Aorta (tissue), 5 donors: ENCODE measurements at regions not wholly inside any gene's neighbourhood (a gene's known extent, or its start where the extent isn't known, plus 50 kb on each side); places are given as distances from the start of the nearest gene placed in this dataset.
"Not testable (repeated sequence)": the region's sequence is repeated elsewhere in the genome, so short reads cannot be mapped to it uniquely, and the experiment has no call there.

Source experiments
- ATAC-seq: fragments of 200-7000 bp; cut with Tn5 transposase; one replicate; pipeline ENCODE4 v1.9.1; 2022; ENCODE audit warnings: moderate library complexity; ENCODE audit not compliant: low FRiP score
- DNase-seq, 2 donors: peaks; one replicate each; pipeline ENCODE4 v3.0.0-alpha.2; 2020
- H3K27ac ChIP-seq, 2 donors: one replicate each; pipeline ENCODE4 v1.5.1; 2013; ENCODE audit warnings: low read length in 2 of 2, mild to moderate bottlenecking in 2 of 2, moderate library complexity in 2 of 2, control low read depth in 1 of 2, inconsistent platforms in 1 of 2, low read depth in 1 of 2
- H3K27me3 ChIP-seq, 2 donors: one replicate each; pipeline ENCODE4 v1.6.1; 2013; ENCODE audit warnings: control low read depth in 1 of 2, low read length in 1 of 2, mild to moderate bottlenecking in 1 of 2, moderate library complexity in 1 of 2; ENCODE audit not compliant: insufficient read depth in 2 of 2, control insufficient read depth in 1 of 2
- H3K36me3 ChIP-seq, 2 donors: one replicate each; pipeline ENCODE4 v1.6.1; 2013; ENCODE audit warnings: control low read depth in 1 of 2, low read length in 1 of 2, mild to moderate bottlenecking in 1 of 2; ENCODE audit not compliant: insufficient read depth in 2 of 2, control insufficient read depth in 1 of 2
- H3K4me1 ChIP-seq, 2 donors: one replicate each; pipeline ENCODE4 v1.6.1; 2013; ENCODE audit warnings: low read length in 2 of 2, control low read depth in 1 of 2, mild to moderate bottlenecking in 1 of 2, moderate library complexity in 1 of 2; ENCODE audit not compliant: insufficient read depth in 2 of 2, control insufficient read depth in 1 of 2
- H3K4me3 ChIP-seq, 2 donors: one replicate each; pipeline ENCODE4 v1.5.1; 2013; ENCODE audit warnings: low read length in 2 of 2, control low read depth in 1 of 2, mild to moderate bottlenecking in 1 of 2
- H3K9me3 ChIP-seq: one replicate; pipeline ENCODE4 v1.6.1; 2013; ENCODE audit warnings: mild to moderate bottlenecking, low read length; ENCODE audit not compliant: control insufficient read depth
- WGBS, 2 donors: extraction: QIAGEN DNeasy Blood & Tissue Kit; methylation state at CpG; one replicate each; pipeline ENCODE4 v1.1.7; 2013; 5-methylcytosine and 5-hydroxymethylcytosine counted together
- intact Hi-C, 2 donors: fragments of 100-400 bp; cut with DNase I; formaldehyde crosslinking; loops; one replicate each; pipeline versions ENCODE4 v1.14.2 to v1.15.0; 2022
- donor health status: healthy with polysubstance abuse.
- donor health status: Bipolar disorder and iron deficiency.
- donor health status: DM: no; HTN: no; CAD: no.
- donor health status: DM: no; HTN: no; CAD: no.
- donor health status: DM: yes; HTN: yes; CAD: no.

DNA sequence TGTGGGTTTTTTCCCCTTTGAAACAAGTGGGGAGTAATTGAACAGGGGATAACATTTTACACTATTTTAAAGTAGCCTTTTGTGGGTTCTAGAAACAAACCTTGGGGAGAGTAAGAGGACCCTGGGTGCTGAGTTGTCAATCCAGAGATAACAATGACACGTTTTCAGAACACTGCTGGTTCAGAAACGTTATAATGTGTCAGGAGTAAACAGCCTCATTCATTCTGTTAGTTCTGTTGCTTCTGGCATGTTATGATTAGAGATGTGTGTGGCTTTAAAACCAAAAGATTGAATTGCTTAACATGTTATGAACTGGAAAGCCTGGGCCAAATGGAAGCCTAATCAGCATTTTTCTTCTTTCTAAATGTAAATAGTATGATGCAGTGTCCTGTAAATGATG, 680.5 kb upstream of the NOVA1 start:
- DNase-seq (no peak), ATAC-seq (no peak)
- Histone ChIP-seq H3K36me3 (no peaks in the 10 kb centered on the region), H3K27me3 (no peaks in the 10 kb centered on the region), H3K9me3 (no peaks in the 10 kb centered on the region), H3K4me1 (no peaks in the 10 kb centered on the region), H3K4me3 (no peak overlapping the region), H3K27ac (no peak overlapping the region)
- intact Hi-C loops = no loop called here
- WGBS, 2 donors = 13 to 16% methylated on average over 2 of the region's 2 CpGs

DNA sequence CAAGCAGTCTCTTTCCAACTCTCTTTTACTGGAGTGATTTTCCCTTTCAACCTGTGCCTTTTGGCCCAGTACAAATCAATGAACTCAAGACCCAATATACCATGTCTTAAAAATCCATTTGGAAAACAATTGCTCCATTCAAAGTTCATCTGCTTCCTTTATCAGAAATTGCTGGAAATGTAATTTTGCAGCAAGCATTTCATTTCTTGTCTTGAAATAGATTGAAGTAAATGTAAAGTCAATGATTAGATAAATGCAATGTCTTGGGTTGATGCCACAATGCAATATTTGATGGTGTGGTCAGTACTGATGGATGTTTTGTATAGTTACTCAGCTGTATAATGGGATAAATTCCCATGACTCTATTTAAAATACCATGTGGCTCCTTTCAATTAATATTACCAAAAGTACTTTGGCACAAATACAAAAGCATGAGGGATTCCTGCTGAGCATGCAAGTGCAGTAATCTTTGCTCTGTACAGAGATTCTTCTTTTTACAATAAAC, 707.7 kb upstream of the NOVA1 start:
- no peak for DNase-seq
- no peak overlapping the region for H3K4me3 ChIP-seq
- ATAC-seq = no peak
- no peaks in the 10 kb centered on the region for H3K27me3 ChIP-seq
- intact Hi-C loops = no loop called here
- no peaks in the 10 kb centered on the region for H3K4me1 ChIP-seq
- H3K9me3 ChIP-seq = no peaks in the 10 kb centered on the region
- H3K36me3 ChIP-seq = no peaks in the 10 kb centered on the region
- no peak overlapping the region for H3K27ac ChIP-seq

- DNase-seq, H3K27ac ChIP-seq, H3K4me3 ChIP-seq, H3K9me3 ChIP-seq, H3K36me3 ChIP-seq, intact Hi-C loops, ATAC-seq, H3K4me1 ChIP-seq, H3K27me3 ChIP-seq: not testable (repeated sequence)
- WGBS, 2 donors = 95 to 96% methylated on average over 7 of the region's 7 CpGs
These were observed 714.9 kb upstream of the NOVA1 start for GRCh38 chr14:27312730-27313129.

DNA sequence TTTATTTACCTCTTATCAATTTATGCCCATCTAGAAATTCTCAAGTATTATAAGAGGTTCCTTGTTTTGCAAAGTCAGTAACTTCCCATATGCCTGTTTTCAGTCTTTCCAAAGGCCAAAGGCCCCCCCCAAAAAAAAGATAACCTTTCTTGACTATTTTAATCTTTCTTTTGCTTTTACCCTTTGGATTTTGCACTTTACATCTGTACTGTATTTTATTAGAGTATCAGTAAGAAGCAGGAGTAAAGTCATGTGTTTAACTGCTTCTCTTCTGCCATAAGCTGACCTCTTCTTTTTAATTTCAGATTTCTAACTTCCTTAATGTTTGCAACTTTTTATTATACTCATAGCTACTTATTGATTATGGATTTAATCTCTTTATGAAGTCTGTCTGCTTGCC, 716.4 kb upstream of the NOVA1 start:
- Histone ChIP-seq H3K9me3 (no peaks in the 10 kb centered on the region), H3K36me3 (no peaks in the 10 kb centered on the region), H3K4me3 (no peak overlapping the region), H3K4me1 (no peaks in the 10 kb centered on the region), H3K27ac (no peak overlapping the region), H3K27me3 (no peaks in the 10 kb centered on the region)
- ATAC-seq (no peak), DNase-seq (no peak)
- intact Hi-C loops = no loop called here

- DNase-seq = no peak
These were observed 717.6 kb upstream of the NOVA1 start for GRCh38 chr14:27315477-27315876.

GRCh38 chr14:27315947-27316346, 718.1 kb upstream of the NOVA1 start:
- intact Hi-C loops = no loop called here

More at GRCh38 chr14:27315477-27315876, 717.6 kb upstream of the NOVA1 start:
- Histone ChIP-seq H3K4me3 (no peak overlapping the region), H3K9me3 (no peaks in the 10 kb centered on the region), H3K4me1 (no peaks in the 10 kb centered on the region), H3K36me3 (no peaks in the 10 kb centered on the region), H3K27me3 (no peaks in the 10 kb centered on the region), H3K27ac (no peak overlapping the region)
- WGBS, 2 donors = 67 to 75% methylated on average over 4 of the region's 4 CpGs
- intact Hi-C loops = no loop called here
- no peak for ATAC-seq

DNA sequence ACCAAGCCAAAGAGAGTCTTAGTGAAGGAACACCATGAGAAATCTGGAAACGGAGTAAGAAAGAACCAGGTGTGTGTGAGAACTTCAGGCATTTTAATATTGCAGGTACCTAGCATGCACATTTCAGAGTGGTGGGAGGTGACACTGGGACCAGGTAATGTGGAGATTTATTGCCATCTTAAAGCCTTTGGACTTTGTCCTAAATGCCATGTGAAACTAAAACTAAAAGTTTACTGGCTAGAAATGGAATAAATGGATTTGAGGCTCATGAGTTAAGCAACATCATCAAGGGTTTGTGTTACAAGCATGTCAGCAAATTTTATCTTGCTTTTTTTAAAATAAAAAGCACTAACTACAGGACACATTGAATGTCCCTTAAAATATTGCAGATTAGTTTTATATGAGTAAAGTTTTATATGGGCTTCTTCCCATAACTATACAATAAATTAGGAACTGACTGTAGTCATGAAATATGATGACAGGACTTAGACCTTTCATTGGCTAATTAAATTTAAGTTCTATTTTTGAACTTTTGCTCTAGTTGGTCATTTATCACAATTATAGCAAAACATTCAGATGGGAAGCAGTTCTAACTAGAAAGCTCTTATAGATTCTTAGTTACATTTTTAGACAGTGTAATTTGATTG, 721.1 kb upstream of the NOVA1 start:
- ATAC-seq (no peak), DNase-seq (no peak)
- no peaks in the 10 kb centered on the region for H3K36me3 ChIP-seq
- no peak overlapping the region for H3K4me3 ChIP-seq
- H3K9me3 ChIP-seq = no peaks in the 10 kb centered on the region
- intact Hi-C loops = no loop called here
- H3K4me1 ChIP-seq = no peaks in the 10 kb centered on the region
- no peaks in the 10 kb centered on the region for H3K27me3 ChIP-seq
- H3K27ac ChIP-seq = no peak overlapping the region
- 78 to 90% methylated on average over 1 of the region's 1 CpG for WGBS, 2 donors

More at GRCh38 chr14:27315947-27316346, 718.1 kb upstream of the NOVA1 start:
- H3K36me3 ChIP-seq = no peaks in the 10 kb centered on the region
- DNase-seq = no peak
- no peak overlapping the region for H3K4me3 ChIP-seq
- no peak overlapping the region for H3K27ac ChIP-seq
- ATAC-seq = no peak
- no peaks in the 10 kb centered on the region for H3K27me3 ChIP-seq
- no peaks in the 10 kb centered on the region for H3K9me3 ChIP-seq
- no peaks in the 10 kb centered on the region for H3K4me1 ChIP-seq

- H3K27ac ChIP-seq = no peak overlapping the region
- intact Hi-C loops = no loop called here
- H3K4me3 ChIP-seq = no peak overlapping the region
- no peak for ATAC-seq
- H3K4me1 ChIP-seq = no peaks in the 10 kb centered on the region
- no peak for DNase-seq
- H3K9me3 ChIP-seq = no peaks in the 10 kb centered on the region
- no peaks in the 10 kb centered on the region for H3K27me3 ChIP-seq
- no peaks in the 10 kb centered on the region for H3K36me3 ChIP-seq
These were observed 722.4 kb upstream of the NOVA1 start for GRCh38 chr14:27320261-27320660.

GRCh38 chr14:27327095-27327494, 729.3 kb upstream of the NOVA1 start:
- Histone ChIP-seq H3K27ac (no peak overlapping the region), H3K27me3 (no peaks in the 10 kb centered on the region), H3K4me1 (no peaks in the 10 kb centered on the region), H3K36me3 (no peaks in the 10 kb centered on the region), H3K9me3 (peaks cover 2% of the 10 kb centered on the region), H3K4me3 (no peak overlapping the region)
- DNase-seq (no peak), ATAC-seq (no peak)
- intact Hi-C loops = no loop called here
- WGBS, 2 donors = 56% methylated on average over 3 of the region's 3 CpGs
